Esophagus muscularis mucosa (tissue), 3 donors: ENCODE measurements at regions not wholly inside any gene's neighbourhood (a gene's known extent, or its start where the extent isn't known, plus 50 kb on each side); places are given as distances from the start of the nearest gene placed in this dataset.

Experiments used
- POLR2A ChIP-seq: fragments of 450-650 bp; IDR thresholded peaks from one replicate; pipeline ENCODE4 v1.6.1; 2017; ENCODE audit warnings: antibody characterized with exemption, moderate library complexity, mild to moderate bottlenecking, low read depth
- TF ChIP-seq, protein P1 (sequence below), 3 experiments: fragments of 200-600 bp in 2 of 3; fragments of 450-650 bp in 1 of 3; sonication (generic) in 2 of 3; IDR thresholded peaks; one replicate each; pipeline ENCODE4 v1.5.1; 2017 to 2019; ENCODE audit warnings: antibody characterized with exemption in 3 of 3, mild to moderate bottlenecking in 2 of 3, moderate library complexity in 1 of 3

DNA sequence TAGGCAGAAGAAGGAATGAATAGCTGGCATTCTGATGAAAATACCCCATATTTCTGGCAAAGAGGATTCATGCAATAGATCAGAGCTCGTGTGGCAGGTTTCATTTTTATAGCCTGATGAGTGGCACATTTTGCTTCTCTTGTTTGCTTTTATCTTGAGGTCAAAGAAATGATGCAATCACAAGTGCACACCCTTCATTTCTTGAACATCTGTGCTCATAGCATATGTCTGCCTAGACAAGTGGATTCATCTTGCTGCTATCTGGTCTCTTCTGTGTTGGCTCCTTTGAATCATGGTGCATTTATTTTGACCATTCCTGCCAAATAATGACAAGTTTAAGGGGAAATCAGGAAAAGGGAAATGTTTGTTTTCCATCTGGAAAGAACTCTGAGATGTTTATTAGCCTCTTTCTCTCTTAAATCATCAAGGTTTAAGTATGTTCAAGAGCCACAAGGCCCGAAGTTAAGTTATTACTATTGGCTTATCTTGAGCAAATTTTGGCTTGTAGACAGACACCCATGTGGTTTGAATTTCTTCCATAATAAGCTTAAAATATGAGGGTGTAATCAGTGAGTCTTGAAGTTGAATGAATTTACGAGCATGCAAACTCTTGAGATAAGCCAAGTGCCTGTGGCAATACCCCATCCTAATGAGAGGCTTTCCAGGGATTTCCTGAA lies 59.3 kb upstream of the HS3ST1 start:
- TF ChIP-seq POLR2A, result no peak
- TF ChIP-seq, protein P1, sequence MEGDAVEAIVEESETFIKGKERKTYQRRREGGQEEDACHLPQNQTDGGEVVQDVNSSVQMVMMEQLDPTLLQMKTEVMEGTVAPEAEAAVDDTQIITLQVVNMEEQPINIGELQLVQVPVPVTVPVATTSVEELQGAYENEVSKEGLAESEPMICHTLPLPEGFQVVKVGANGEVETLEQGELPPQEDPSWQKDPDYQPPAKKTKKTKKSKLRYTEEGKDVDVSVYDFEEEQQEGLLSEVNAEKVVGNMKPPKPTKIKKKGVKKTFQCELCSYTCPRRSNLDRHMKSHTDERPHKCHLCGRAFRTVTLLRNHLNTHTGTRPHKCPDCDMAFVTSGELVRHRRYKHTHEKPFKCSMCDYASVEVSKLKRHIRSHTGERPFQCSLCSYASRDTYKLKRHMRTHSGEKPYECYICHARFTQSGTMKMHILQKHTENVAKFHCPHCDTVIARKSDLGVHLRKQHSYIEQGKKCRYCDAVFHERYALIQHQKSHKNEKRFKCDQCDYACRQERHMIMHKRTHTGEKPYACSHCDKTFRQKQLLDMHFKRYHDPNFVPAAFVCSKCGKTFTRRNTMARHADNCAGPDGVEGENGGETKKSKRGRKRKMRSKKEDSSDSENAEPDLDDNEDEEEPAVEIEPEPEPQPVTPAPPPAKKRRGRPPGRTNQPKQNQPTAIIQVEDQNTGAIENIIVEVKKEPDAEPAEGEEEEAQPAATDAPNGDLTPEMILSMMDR (IDR thresholded peaks at IDR 0.05), result no peak
